ENCODE measurements at regions not wholly inside any gene's neighbourhood (a gene's known extent, or its start where the extent isn't known, plus 50 kb on each side); places are given as distances from the start of the nearest gene placed in this dataset.

- DNase-seq (ENCODE audit: extremely low spot score, unreplicated experiment), result no peak
- Mint-ChIP-seq H3K9me3 (ENCODE audit: unreplicated experiment) (peaks cover 6% of the 10 kb centered on the region), H3K27me3 (ENCODE audit: unreplicated experiment) (no peaks in the 10 kb centered on the region), H3K4me1 (ENCODE audit: unreplicated experiment) (peaks cover 38% of the 10 kb centered on the region), H3K36me3 (ENCODE audit: unreplicated experiment) (no peaks in the 10 kb centered on the region), H3K27ac (ENCODE audit: unreplicated experiment) (no peak overlapping the region), H3K4me3 (ENCODE audit: unreplicated experiment) (no peak overlapping the region)
- no peak for TF ChIP-seq CTCF (IDR thresholded peaks at IDR 0.05)
Measured at GRCh38 chr10:91576096-91576545, 56.8 kb downstream of the PPP1R3C start.

- Mint-ChIP-seq H3K27ac (ENCODE audit: unreplicated experiment) (no peak overlapping the region), H3K36me3 (ENCODE audit: unreplicated experiment) (no peaks in the 10 kb centered on the region), H3K4me3 (ENCODE audit: unreplicated experiment) (no peak overlapping the region), H3K27me3 (ENCODE audit: unreplicated experiment) (no peaks in the 10 kb centered on the region), H3K4me1 (ENCODE audit: unreplicated experiment) (peaks cover 39% of the 10 kb centered on the region), H3K9me3 (ENCODE audit: unreplicated experiment) (peaks cover 3% of the 10 kb centered on the region)
- no peak for TF ChIP-seq CTCF (IDR thresholded peaks at IDR 0.05)
- no peak for DNase-seq (ENCODE audit: extremely low spot score, unreplicated experiment)
Measured at GRCh38 chr10:91575044-91575610, 57.7 kb downstream of the PPP1R3C start.

- H3K27me3 Mint-ChIP-seq (ENCODE audit: unreplicated experiment), result no peaks in the 10 kb centered on the region
- no peak for TF ChIP-seq CTCF (IDR thresholded peaks at IDR 0.05)
- peaks cover 31% of the 10 kb centered on the region for H3K4me1 Mint-ChIP-seq (ENCODE audit: unreplicated experiment)
- H3K9me3 Mint-ChIP-seq (ENCODE audit: unreplicated experiment), result peaks cover 3% of the 10 kb centered on the region
- no peak for DNase-seq (ENCODE audit: extremely low spot score, unreplicated experiment)
- H3K36me3 Mint-ChIP-seq (ENCODE audit: unreplicated experiment), result no peaks in the 10 kb centered on the region
- H3K4me3 Mint-ChIP-seq (ENCODE audit: unreplicated experiment), result no peak overlapping the region
- no peak overlapping the region for H3K27ac Mint-ChIP-seq (ENCODE audit: unreplicated experiment)
Measured at GRCh38 chr10:91574236-91574635, 58.6 kb downstream of the PPP1R3C start.

- H3K4me3 Mint-ChIP-seq (ENCODE audit: unreplicated experiment), result no peak overlapping the region
- DNase-seq (ENCODE audit: extremely low spot score, unreplicated experiment), result no peak
- H3K27me3 Mint-ChIP-seq (ENCODE audit: unreplicated experiment), result no peaks in the 10 kb centered on the region
- H3K4me1 Mint-ChIP-seq (ENCODE audit: unreplicated experiment), result peaks cover 22% of the 10 kb centered on the region
- H3K27ac Mint-ChIP-seq (ENCODE audit: unreplicated experiment), result no peak overlapping the region
- H3K36me3 Mint-ChIP-seq (ENCODE audit: unreplicated experiment), result no peaks in the 10 kb centered on the region
- H3K9me3 Mint-ChIP-seq (ENCODE audit: unreplicated experiment), result peaks cover 3% of the 10 kb centered on the region
- TF ChIP-seq CTCF (IDR thresholded peaks at IDR 0.05), result no peak
Measured at GRCh38 chr10:91573320-91573719, 59.6 kb downstream of the PPP1R3C start.

- peaks cover 18% of the 10 kb centered on the region for H3K4me1 Mint-ChIP-seq (ENCODE audit: unreplicated experiment)
- DNase-seq (ENCODE audit: extremely low spot score, unreplicated experiment), result no peak
- peaks cover 3% of the 10 kb centered on the region for H3K9me3 Mint-ChIP-seq (ENCODE audit: unreplicated experiment)
- no peak for TF ChIP-seq CTCF (IDR thresholded peaks at IDR 0.05)
- H3K4me3 Mint-ChIP-seq (ENCODE audit: unreplicated experiment), result no peak overlapping the region
- no peaks in the 10 kb centered on the region for H3K36me3 Mint-ChIP-seq (ENCODE audit: unreplicated experiment)
- no peak overlapping the region for H3K27ac Mint-ChIP-seq (ENCODE audit: unreplicated experiment)
- H3K27me3 Mint-ChIP-seq (ENCODE audit: unreplicated experiment), result no peaks in the 10 kb centered on the region
Measured at GRCh38 chr10:91571671-91572070, 61.2 kb downstream of the PPP1R3C start.

Data from osteocyte (in vitro differentiated cells).